ENCODE measurements at regions not wholly inside any gene's neighbourhood (a gene's known extent, or its start where the extent isn't known, plus 50 kb on each side); places are given as distances from the start of the nearest gene placed in this dataset.

DNA sequence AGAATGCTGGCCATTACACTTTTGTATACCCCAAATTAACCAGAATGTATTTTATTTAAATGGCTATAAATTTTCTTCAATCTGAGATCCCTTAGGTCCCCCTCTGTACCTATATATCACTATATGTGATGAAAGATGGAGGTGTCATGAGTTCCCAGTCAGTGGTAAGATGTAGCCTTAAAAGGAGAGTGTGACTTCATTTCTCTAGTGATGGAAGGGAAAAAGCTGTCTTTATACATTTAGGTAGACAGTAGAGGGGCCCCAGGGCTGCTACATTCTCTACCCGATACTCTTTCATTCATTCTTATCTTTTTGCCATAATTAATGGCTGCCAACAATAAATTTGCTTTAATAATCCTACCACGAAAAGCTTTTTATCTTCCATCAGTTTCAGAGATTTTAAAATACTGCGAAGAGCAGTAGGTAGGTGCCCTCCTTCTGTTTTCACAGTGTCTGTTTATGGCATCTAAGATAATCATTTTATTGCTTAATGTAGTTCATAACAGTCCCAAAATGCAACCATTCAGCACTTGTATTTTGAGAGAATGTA, 301.3 kb downstream of the ZNF608 start:
- no peaks in the 10 kb centered on the region for H3K9me3 Mint-ChIP-seq
- DNase-seq: no peak
- no peaks in the 10 kb centered on the region for H3K4me1 Mint-ChIP-seq (ENCODE audit: low read depth)
- no peaks in the 10 kb centered on the region for H3K27me3 Mint-ChIP-seq
- H3K4me3 Mint-ChIP-seq: no peak overlapping the region
- H3K27ac Mint-ChIP-seq: no peak overlapping the region
- no peaks in the 10 kb centered on the region for H3K36me3 Mint-ChIP-seq (ENCODE audit: low read depth)

GRCh38 chr5:124444147-124444775, 302.2 kb downstream of the ZNF608 start:
- H3K4me3 Mint-ChIP-seq: no peak overlapping the region

DNA sequence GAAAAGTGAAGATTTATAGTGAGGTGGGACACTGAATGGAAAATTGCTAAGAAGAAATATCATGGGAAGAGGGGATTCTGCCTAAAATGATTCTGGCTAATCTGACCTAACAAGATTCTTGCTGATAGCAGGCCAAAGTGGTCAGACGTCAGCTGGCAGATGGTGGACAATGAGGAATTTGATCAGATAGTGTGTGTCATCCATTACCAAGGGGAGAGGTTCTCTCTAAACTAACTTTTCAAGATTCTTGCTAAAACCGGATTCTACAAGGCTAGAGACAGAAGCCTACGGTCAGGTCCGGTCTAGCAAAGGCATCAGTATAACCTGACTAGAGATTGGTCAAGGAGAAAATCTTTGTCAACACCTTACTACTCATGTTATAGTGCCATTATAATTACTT, 306.0 kb downstream of the ZNF608 start:
- no peak for DNase-seq
- Mint-ChIP-seq H3K9me3 (peaks cover 4% of the 10 kb centered on the region), H3K4me3 (no peak overlapping the region), H3K27me3 (no peaks in the 10 kb centered on the region), H3K36me3 (ENCODE audit: low read depth) (no peaks in the 10 kb centered on the region), H3K4me1 (ENCODE audit: low read depth) (no peaks in the 10 kb centered on the region), H3K27ac (no peak overlapping the region)

More at GRCh38 chr5:124444147-124444775, 302.2 kb downstream of the ZNF608 start:
- no peak overlapping the region for H3K27ac Mint-ChIP-seq
- H3K36me3 Mint-ChIP-seq (ENCODE audit: low read depth): no peaks in the 10 kb centered on the region
- H3K9me3 Mint-ChIP-seq: no peaks in the 10 kb centered on the region
- no peaks in the 10 kb centered on the region for H3K27me3 Mint-ChIP-seq
- no peaks in the 10 kb centered on the region for H3K4me1 Mint-ChIP-seq (ENCODE audit: low read depth)
- DNase-seq: no peak

DNA sequence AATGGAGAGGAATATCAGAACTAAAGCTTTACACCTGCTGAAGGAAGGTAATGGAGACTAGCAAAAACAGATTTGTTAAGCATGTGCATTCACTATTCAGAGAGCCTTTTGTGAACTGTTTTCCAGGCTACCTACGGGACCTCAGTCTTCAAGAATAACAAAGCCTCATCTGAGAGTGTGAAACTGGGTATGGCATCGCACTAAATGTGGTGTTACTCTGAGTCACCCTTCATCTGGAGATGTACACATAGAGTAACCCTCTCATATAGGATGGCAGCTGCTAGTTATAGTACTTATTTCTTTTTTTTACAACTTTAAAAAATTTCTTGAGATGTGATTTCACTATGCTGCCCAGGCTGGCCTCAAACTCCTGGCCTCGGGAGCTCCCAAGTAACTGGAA, 306.8 kb downstream of the ZNF608 start:
- no peak for DNase-seq
- Mint-ChIP-seq H3K27ac (no peak overlapping the region), H3K9me3 (peaks cover 6% of the 10 kb centered on the region), H3K36me3 (ENCODE audit: low read depth) (no peaks in the 10 kb centered on the region), H3K27me3 (no peaks in the 10 kb centered on the region), H3K4me3 (no peak overlapping the region), H3K4me1 (ENCODE audit: low read depth) (no peaks in the 10 kb centered on the region)

DNA sequence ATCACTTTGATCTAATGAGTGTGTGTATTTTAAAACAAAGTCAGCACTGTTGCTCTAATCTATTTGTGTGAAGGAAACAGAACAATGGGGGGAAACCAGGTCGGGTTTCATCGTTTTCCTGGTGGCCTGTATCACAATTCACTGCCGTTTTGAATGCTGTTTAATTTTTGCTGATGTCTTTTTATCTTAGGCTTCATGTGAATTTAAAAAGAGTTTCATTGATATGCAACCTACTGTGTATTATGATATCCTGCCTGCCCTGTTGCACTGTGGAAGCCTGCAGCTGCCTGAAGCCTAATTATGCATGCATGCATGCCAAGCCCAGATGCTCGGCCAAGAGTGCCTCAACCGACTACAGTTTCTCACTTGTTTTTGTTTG, 307.5 kb downstream of the ZNF608 start:
- Mint-ChIP-seq H3K4me1 (ENCODE audit: low read depth) (no peaks in the 10 kb centered on the region), H3K4me3 (no peak overlapping the region), H3K9me3 (peaks cover 6% of the 10 kb centered on the region), H3K36me3 (ENCODE audit: low read depth) (no peaks in the 10 kb centered on the region), H3K27ac (no peak overlapping the region), H3K27me3 (no peaks in the 10 kb centered on the region)
- no peak for DNase-seq

DNA sequence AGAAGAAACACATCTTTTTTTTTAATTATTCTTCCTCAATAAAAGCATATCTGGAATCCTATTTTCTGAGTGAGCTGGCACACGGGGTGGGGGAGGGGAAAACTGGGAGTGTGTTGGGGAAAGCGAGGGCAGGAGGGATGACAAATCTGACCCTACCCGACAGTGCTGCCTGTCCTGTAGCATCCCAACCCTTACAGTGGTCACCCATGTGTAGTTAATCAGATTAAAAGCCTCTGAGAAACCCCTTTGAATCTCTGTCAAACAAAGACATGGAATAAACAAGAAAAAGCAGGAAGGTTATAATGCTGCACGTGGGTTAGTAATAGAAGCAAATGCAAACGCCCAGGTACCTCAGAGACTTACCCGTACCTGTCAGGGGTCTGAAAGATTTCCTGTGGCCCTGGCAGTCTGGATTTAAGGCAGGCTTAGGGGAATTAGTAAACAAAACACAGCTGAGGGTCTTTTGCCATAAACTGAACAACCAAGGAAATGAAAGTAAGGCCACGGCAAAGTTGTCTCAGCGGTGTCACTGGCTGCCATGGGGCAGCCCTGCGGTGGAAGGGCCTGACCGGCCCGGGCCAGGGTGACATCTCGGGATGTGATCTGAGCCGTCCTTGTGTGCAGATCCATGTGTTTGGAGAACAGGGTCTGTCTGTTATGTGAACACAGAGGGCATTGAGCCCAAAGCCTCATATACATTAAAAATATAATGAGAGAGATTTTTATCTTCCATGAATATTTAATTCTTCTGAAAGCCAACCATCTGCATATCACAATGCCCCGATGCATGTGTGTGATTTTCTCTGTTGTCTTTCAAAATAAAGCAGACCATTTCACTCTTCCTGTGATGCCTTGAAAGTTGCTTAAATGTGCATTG, 308.2 kb downstream of the ZNF608 start:
- no peak for DNase-seq
- H3K27me3 Mint-ChIP-seq: no peaks in the 10 kb centered on the region
- H3K4me3 Mint-ChIP-seq: no peak overlapping the region
- no peak overlapping the region for H3K27ac Mint-ChIP-seq
- H3K9me3 Mint-ChIP-seq: peaks cover 8% of the 10 kb centered on the region
- no peaks in the 10 kb centered on the region for H3K4me1 Mint-ChIP-seq (ENCODE audit: low read depth)
- no peaks in the 10 kb centered on the region for H3K36me3 Mint-ChIP-seq (ENCODE audit: low read depth)

- peaks cover 14% of the 10 kb centered on the region for H3K9me3 Mint-ChIP-seq
- no peaks in the 10 kb centered on the region for H3K27me3 Mint-ChIP-seq
- no peak overlapping the region for H3K27ac Mint-ChIP-seq
- H3K4me1 Mint-ChIP-seq (ENCODE audit: low read depth): no peaks in the 10 kb centered on the region
- DNase-seq: no peak
- no peak overlapping the region for H3K4me3 Mint-ChIP-seq
- H3K36me3 Mint-ChIP-seq (ENCODE audit: low read depth): no peaks in the 10 kb centered on the region
Measured at GRCh38 chr5:124436294-124436693, 310.1 kb downstream of the ZNF608 start.

DNA sequence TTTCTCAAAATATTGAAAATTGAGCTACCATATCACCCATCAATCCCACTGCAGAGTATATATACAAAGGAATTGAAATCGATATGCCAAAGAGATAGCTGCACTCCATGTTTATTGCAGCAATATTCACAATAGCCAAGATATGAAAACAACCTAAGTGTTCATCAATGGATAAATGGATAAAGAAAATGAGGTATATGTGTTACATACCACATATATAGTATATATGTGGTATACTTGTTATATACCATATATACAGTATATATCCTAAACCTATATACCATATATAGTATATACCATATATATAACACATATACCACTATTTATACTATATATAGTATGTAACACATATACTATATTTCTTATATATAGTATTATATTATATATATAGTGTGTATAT, 313.3 kb downstream of the ZNF608 start:
- DNase-seq: no peak
- no peak overlapping the region for H3K27ac Mint-ChIP-seq
- H3K36me3 Mint-ChIP-seq (ENCODE audit: low read depth): no peaks in the 10 kb centered on the region
- H3K9me3 Mint-ChIP-seq: peaks cover 27% of the 10 kb centered on the region
- H3K4me1 Mint-ChIP-seq (ENCODE audit: low read depth): no peaks in the 10 kb centered on the region
- H3K4me3 Mint-ChIP-seq: no peak overlapping the region
- H3K27me3 Mint-ChIP-seq: no peaks in the 10 kb centered on the region

- H3K27me3 Mint-ChIP-seq: no peaks in the 10 kb centered on the region
Measured at GRCh38 chr5:124421584-124421983, 324.9 kb downstream of the ZNF608 start.

DNA sequence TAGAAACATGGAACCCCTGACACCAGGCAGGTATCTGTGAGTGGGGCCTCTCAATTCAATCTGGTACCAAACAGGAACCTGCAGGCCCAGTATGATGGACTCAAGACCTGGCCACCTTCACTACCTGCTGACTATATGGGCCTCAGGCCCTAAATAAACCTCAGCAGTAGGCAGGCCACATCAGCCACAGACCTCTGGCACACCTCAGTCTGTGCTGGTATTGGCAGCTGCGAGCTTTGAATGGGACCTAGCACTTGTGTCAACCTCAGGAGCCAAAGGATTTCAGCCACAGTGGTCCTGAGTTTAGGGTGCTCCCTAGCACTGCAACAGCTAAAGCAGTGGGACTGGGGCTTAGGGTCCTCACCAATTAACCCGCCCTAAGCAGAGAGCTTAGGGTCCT, 325.5 kb downstream of the ZNF608 start:
- Mint-ChIP-seq H3K4me1 (ENCODE audit: low read depth) (no peaks in the 10 kb centered on the region), H3K4me3 (no peak overlapping the region), H3K27me3 (no peaks in the 10 kb centered on the region), H3K27ac (no peak overlapping the region), H3K9me3 (peaks cover 10% of the 10 kb centered on the region), H3K36me3 (ENCODE audit: low read depth) (no peaks in the 10 kb centered on the region)
- no peak for DNase-seq

More at GRCh38 chr5:124421584-124421983, 324.9 kb downstream of the ZNF608 start:
- Mint-ChIP-seq H3K27ac (no peak overlapping the region), H3K36me3 (ENCODE audit: low read depth) (no peaks in the 10 kb centered on the region), H3K9me3 (peaks cover 11% of the 10 kb centered on the region), H3K4me3 (no peak overlapping the region), H3K4me1 (ENCODE audit: low read depth) (no peaks in the 10 kb centered on the region)
- DNase-seq: no peak

GRCh38 chr5:124419531-124419930, 326.9 kb downstream of the ZNF608 start:
- Mint-ChIP-seq H3K36me3 (ENCODE audit: low read depth) (no peaks in the 10 kb centered on the region), H3K4me1 (ENCODE audit: low read depth) (no peaks in the 10 kb centered on the region), H3K27ac (no peak overlapping the region), H3K4me3 (no peak overlapping the region), H3K27me3 (no peaks in the 10 kb centered on the region), H3K9me3 (peaks cover 6% of the 10 kb centered on the region)
- no peak for DNase-seq

DNA sequence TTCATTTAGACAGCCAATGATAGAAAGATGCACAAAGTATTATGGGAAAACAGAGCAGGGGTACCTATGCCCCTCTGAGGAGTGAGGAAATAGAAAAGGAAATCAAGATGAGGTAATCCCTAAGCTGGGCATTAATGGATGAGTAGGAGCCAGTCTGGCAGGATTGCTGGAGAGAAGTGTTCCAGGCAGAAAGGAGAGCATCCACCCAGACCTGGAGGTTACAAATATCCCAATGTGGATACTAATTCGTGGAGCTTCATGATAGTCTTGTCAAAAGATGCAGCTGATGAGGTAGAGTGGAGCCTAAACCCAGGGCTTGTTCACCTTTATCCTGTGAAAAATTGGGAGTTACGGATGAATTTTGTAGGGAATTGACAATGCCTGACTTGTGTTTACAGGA, 328.0 kb downstream of the ZNF608 start:
- H3K36me3 Mint-ChIP-seq (ENCODE audit: low read depth): no peaks in the 10 kb centered on the region
- no peak overlapping the region for H3K4me3 Mint-ChIP-seq
- H3K4me1 Mint-ChIP-seq (ENCODE audit: low read depth): no peaks in the 10 kb centered on the region
- H3K9me3 Mint-ChIP-seq: peaks cover 6% of the 10 kb centered on the region
- no peaks in the 10 kb centered on the region for H3K27me3 Mint-ChIP-seq
- H3K27ac Mint-ChIP-seq: no peak overlapping the region
- DNase-seq: no peak

- Mint-ChIP-seq H3K4me3 (no peak overlapping the region), H3K36me3 (ENCODE audit: low read depth) (no peaks in the 10 kb centered on the region), H3K9me3 (peaks cover 3% of the 10 kb centered on the region), H3K27ac (no peak overlapping the region), H3K4me1 (ENCODE audit: low read depth) (no peaks in the 10 kb centered on the region), H3K27me3 (no peaks in the 10 kb centered on the region)
- no peak for DNase-seq
Measured at GRCh38 chr5:124417196-124417595, 329.2 kb downstream of the ZNF608 start.

DNA sequence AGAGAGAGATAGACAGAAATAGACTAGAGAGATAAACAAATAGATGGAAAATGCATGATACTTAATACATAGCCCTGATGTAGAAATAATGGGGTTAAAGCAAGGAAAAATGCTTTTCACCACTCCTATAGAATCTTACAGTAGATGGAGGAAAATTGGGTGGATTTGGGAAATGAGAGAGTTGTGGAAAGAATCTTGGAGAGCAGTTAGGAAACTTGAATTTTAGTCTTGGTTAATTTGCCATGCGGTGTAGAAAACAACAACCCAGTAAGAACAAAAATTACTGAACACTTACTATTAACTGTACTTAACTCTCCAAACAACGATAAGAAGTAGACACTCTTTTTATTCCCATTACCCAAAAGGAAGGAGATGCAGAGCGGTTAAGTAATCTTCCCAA, 329.8 kb downstream of the ZNF608 start:
- no peak for DNase-seq
- Mint-ChIP-seq H3K27me3 (no peaks in the 10 kb centered on the region), H3K36me3 (ENCODE audit: low read depth) (no peaks in the 10 kb centered on the region), H3K4me1 (ENCODE audit: low read depth) (no peaks in the 10 kb centered on the region), H3K9me3 (no peaks in the 10 kb centered on the region), H3K4me3 (no peak overlapping the region), H3K27ac (no peak overlapping the region)

DNA sequence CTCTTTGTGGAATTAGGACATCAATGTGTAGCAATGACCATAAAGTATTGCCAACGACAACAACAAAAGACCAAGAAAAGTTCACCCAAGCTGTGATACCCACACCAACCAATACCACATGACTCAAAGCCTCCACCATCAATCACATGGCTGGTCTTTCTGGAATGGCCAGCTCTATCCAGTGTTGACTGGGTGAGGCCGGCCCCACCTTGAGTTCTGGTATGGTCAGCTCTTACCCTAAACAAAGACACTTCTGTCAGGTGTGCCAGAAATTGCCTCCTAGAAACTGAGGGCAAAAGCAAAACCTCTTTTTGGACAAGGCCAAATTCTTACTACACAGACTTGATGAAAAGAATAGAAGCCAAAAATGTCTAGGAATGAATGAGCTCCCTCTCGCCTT, 331.5 kb downstream of the ZNF608 start:
- Mint-ChIP-seq H3K27ac (no peak overlapping the region), H3K9me3 (no peaks in the 10 kb centered on the region), H3K4me3 (no peak overlapping the region), H3K36me3 (ENCODE audit: low read depth) (no peaks in the 10 kb centered on the region), H3K27me3 (no peaks in the 10 kb centered on the region), H3K4me1 (ENCODE audit: low read depth) (no peaks in the 10 kb centered on the region)
- DNase-seq: no peak
